DOHH2 (cell line): ENCODE measurements at regions not wholly inside any gene's neighbourhood (a gene's known extent, or its start where the extent isn't known, plus 50 kb on each side); places are given as distances from the start of the nearest gene placed in this dataset.

Experiments used
- CTCF ChIP-seq: fragments of 200-600 bp; sonication (generic); IDR thresholded peaks from one replicate; pipeline ENCODE4 v1.5.1; 2014; ENCODE audit warnings: antibody characterized with exemption, mild to moderate bottlenecking, low read depth, low read length; ENCODE audit not compliant: poor library complexity, severe bottlenecking
- EZH2phosphoT487 ChIP-seq: fragments of 200-600 bp; sonication (generic); IDR thresholded peaks from 2 replicates; pipeline ENCODE4 v1.6.1; 2017; ENCODE audit warnings: borderline replicate concordance, mild to moderate bottlenecking, antibody characterized with exemption, low read length, moderate library complexity, mixed read lengths

- TF ChIP-seq CTCF (no peak), EZH2phosphoT487 (no peak)
These were observed 174.9 kb upstream of the SPRY4 start for GRCh38 chr5:142499591-142500226.
